Upper lobe of left lung (tissue), 4 donors: ENCODE measurements at regions not wholly inside any gene's neighbourhood (a gene's known extent, or its start where the extent isn't known, plus 50 kb on each side); places are given as distances from the start of the nearest gene placed in this dataset.

Source experiments
- EP300 ChIP-seq, 4 donors: sonication (generic); formaldehyde crosslinking; IDR thresholded peaks; one replicate each; pipeline ENCODE4 v1.5.1; 2017; ENCODE audit warnings: antibody characterized with exemption in 4 of 4, control low read depth in 2 of 4
- POLR2A ChIP-seq, 4 donors: fragments of 450-650 bp; IDR thresholded peaks; one replicate each; pipeline ENCODE4 v1.5.1; 2016 to 2017; ENCODE audit warnings: antibody characterized with exemption in 4 of 4, mild to moderate bottlenecking in 2 of 4
- TF ChIP-seq, protein P1 (sequence below), 6 experiments: fragments of 450-650 bp in 4 of 6; fragments of 200-600 bp in 2 of 6; sonication (generic) in 2 of 6; IDR thresholded peaks; one replicate each; pipeline ENCODE4 v1.5.1; 2016 to 2019; ENCODE audit warnings: antibody characterized with exemption in 6 of 6

DNA sequence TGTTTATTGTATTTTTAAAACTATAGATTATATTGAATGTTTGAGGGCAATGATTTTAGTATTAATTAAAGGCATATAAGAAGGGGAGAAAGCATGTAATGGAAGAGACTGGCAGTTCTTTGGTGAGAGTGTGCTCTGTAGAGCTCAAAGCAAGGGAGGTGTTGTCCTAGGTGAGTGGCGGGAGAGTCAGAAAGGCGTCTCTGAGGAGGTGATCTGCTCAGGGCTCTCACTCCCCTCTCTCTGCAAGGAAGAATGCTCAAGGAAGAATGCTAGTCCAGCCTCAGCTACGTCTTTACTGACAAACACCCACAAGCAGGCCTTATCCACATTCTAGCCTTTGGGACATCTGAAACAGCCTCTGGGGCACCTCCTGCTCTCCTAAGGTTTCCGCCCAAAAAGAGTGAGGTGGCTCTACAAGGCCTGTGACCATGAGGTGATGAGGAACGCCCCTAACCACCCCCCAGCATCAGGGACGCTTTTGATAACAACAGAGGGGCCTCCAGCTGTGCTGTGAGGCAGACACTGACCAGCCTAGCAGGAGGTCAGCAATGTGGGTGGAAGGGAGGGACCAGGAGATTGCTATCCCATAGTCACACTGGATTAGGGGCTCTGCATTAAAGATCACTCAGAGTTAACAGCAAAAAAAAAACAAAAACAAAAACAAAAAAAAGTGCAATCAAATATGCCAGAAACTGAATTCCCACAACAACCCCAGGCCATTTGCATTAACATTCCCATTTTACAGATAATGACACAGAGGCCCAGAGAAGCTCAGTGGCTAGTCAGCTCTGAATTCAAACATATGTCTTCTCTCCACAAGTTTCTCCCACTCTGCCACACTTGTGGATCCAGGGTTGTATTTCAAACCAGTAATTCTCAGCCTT is 202.2 kb upstream of the CTNNB1 start:
- TF ChIP-seq, protein P1, sequence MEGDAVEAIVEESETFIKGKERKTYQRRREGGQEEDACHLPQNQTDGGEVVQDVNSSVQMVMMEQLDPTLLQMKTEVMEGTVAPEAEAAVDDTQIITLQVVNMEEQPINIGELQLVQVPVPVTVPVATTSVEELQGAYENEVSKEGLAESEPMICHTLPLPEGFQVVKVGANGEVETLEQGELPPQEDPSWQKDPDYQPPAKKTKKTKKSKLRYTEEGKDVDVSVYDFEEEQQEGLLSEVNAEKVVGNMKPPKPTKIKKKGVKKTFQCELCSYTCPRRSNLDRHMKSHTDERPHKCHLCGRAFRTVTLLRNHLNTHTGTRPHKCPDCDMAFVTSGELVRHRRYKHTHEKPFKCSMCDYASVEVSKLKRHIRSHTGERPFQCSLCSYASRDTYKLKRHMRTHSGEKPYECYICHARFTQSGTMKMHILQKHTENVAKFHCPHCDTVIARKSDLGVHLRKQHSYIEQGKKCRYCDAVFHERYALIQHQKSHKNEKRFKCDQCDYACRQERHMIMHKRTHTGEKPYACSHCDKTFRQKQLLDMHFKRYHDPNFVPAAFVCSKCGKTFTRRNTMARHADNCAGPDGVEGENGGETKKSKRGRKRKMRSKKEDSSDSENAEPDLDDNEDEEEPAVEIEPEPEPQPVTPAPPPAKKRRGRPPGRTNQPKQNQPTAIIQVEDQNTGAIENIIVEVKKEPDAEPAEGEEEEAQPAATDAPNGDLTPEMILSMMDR (IDR thresholded peaks at IDR 0.05), result no peak
- TF ChIP-seq POLR2A (IDR thresholded peaks at IDR 0.05) (no peak), EP300 (IDR thresholded peaks at IDR 0.05) (no peak)
